CD4-positive, alpha-beta T cell treated with Interleukin-4 for 4 hours (primary cell): ENCODE measurements at regions not wholly inside any gene's neighbourhood (a gene's known extent, or its start where the extent isn't known, plus 50 kb on each side); places are given as distances from the start of the nearest gene placed in this dataset.

Experiments used
- DNase-seq: peaks from one replicate; pipeline ENCODE4 v3.0.0-alpha.2; 2020

GRCh38 chr13:58531614-58532013 is 900.1 kb downstream of the PCDH17 start:
- DNase-seq, result no peak

GRCh38 chr13:58542530-58542929 is 911.0 kb downstream of the PCDH17 start:
- no peak for DNase-seq

- no peak for DNase-seq
These were observed 915.9 kb downstream of the PCDH17 start for GRCh38 chr13:58547419-58547818.

- no peak for DNase-seq
These were observed 934.6 kb downstream of the PCDH17 start for GRCh38 chr13:58566176-58566575.

GRCh38 chr13:58573743-58574142 is 942.2 kb downstream of the PCDH17 start:
- no peak for DNase-seq

- no peak for DNase-seq
These were observed 943.2 kb downstream of the PCDH17 start for GRCh38 chr13:58574791-58575190.

- no peak for DNase-seq
These were observed 947.9 kb downstream of the PCDH17 start for GRCh38 chr13:58579468-58579867.

- no peak for DNase-seq
These were observed 952.4 kb downstream of the PCDH17 start for GRCh38 chr13:58583966-58584365.

- DNase-seq, result no peak
These were observed 953.1 kb downstream of the PCDH17 start for GRCh38 chr13:58584610-58585009.

- no peak for DNase-seq
These were observed 955.6 kb downstream of the PCDH17 start for GRCh38 chr13:58587183-58587582.

- no peak for DNase-seq
These were observed 960.5 kb downstream of the PCDH17 start for GRCh38 chr13:58592052-58592451.

GRCh38 chr13:58592786-58593185 is 961.2 kb downstream of the PCDH17 start:
- no peak for DNase-seq

GRCh38 chr13:58594747-58595600 is 963.4 kb downstream of the PCDH17 start:
- no peak for DNase-seq

- DNase-seq, result no peak
These were observed 966.0 kb downstream of the PCDH17 start for GRCh38 chr13:58597552-58597951.

- DNase-seq, result no peak
These were observed 966.7 kb downstream of the PCDH17 start for GRCh38 chr13:58598241-58598640.

- no peak for DNase-seq
These were observed 979.6 kb downstream of the PCDH17 start for GRCh38 chr13:58611117-58611516.

- no peak for DNase-seq
These were observed 986.5 kb downstream of the PCDH17 start for GRCh38 chr13:58617880-58618665.

- no peak for DNase-seq
These were observed 988.0 kb downstream of the PCDH17 start for GRCh38 chr13:58619396-58620113.

GRCh38 chr13:58620176-58620575 is 988.6 kb downstream of the PCDH17 start:
- no peak for DNase-seq

- DNase-seq, result no peak
These were observed 994.3 kb downstream of the PCDH17 start for GRCh38 chr13:58625703-58626389.

- no peak for DNase-seq
These were observed 999.2 kb downstream of the PCDH17 start for GRCh38 chr13:58630794-58631193.

- no peak for DNase-seq
These were observed 1001.7 kb downstream of the PCDH17 start for GRCh38 chr13:58633226-58633625.

GRCh38 chr13:58655086-58655485 is 1023.5 kb downstream of the PCDH17 start:
- no peak for DNase-seq
